Lung (tissue), 11 donors: ENCODE measurements at regions not wholly inside any gene's neighbourhood (a gene's known extent, or its start where the extent isn't known, plus 50 kb on each side); places are given as distances from the start of the nearest gene placed in this dataset.

Experiments used
- ATAC-seq: fragments of 200-7000 bp; cut with Tn5 transposase; one replicate; pipeline ENCODE4 v1.9.1; 2020; ENCODE audit warnings: moderate number of reproducible peaks; ENCODE audit not compliant: insufficient read depth, low FRiP score
- DNase-seq, 3 donors: peaks; one replicate each; pipeline ENCODE4 v3.0.0-alpha.2; 2013 to 2017
- H3K27ac ChIP-seq, 2 donors: one replicate each; pipeline ENCODE4 v1.5.1; 2013; ENCODE audit warnings: mild to moderate bottlenecking in 2 of 2, moderate library complexity in 2 of 2, control low read depth in 1 of 2, inconsistent platforms in 1 of 2, low read depth in 1 of 2, low read length in 1 of 2
- H3K27me3 ChIP-seq, 3 donors: one replicate each; pipeline ENCODE4 v1.5.1; 2013; ENCODE audit warnings: low read length in 2 of 3; ENCODE audit not compliant: control insufficient read depth in 3 of 3, insufficient read depth in 3 of 3
- H3K36me3 ChIP-seq, 4 donors: one replicate each; pipeline ENCODE4 v1.5.1; 2013; ENCODE audit warnings: low read length in 4 of 4, mild to moderate bottlenecking in 1 of 4, moderate library complexity in 1 of 4; ENCODE audit not compliant: control insufficient read depth in 4 of 4, insufficient read depth in 4 of 4
- H3K4me1 ChIP-seq, 5 donors: one replicate each; pipeline ENCODE4 v1.5.1; 2013; ENCODE audit warnings: low read length in 5 of 5, mild to moderate bottlenecking in 2 of 5, moderate library complexity in 1 of 5; ENCODE audit not compliant: control insufficient read depth in 5 of 5, insufficient read depth in 5 of 5
- H3K4me3 ChIP-seq: one replicate; pipeline ENCODE4 v1.5.1; 2013; ENCODE audit warnings: mild to moderate bottlenecking, control low read depth, moderate library complexity
- H3K9ac ChIP-seq, 2 donors: one replicate each; pipeline ENCODE4 v1.5.1; 2013; ENCODE audit warnings: low read length in 2 of 2, control low read depth in 1 of 2; ENCODE audit not compliant: insufficient read depth in 1 of 2
- H3K9me3 ChIP-seq, 4 donors: one replicate each; pipeline ENCODE4 v1.5.1; 2013; ENCODE audit warnings: low read length in 3 of 4, mild to moderate bottlenecking in 1 of 4, moderate library complexity in 1 of 4; ENCODE audit not compliant: control insufficient read depth in 4 of 4, insufficient read depth in 3 of 4
- CTCF ChIP-seq: IDR thresholded peaks from 2 replicates; pipeline ENCODE4 v1.5.1; 2012; ENCODE audit warnings: mild to moderate bottlenecking; ENCODE audit errors: control extremely low read depth, extremely low read depth
- WGBS, 2 donors: extraction: QIAGEN DNeasy Blood & Tissue Kit; methylation state at CpG; one replicate each; pipeline ENCODE4 v1.1.7; 2013; 5-methylcytosine and 5-hydroxymethylcytosine counted together
- donor health status: control.
- donor health status: control.
- donor health status: Bipolar disorder and iron deficiency.
- donor health status: healthy.
- donor health status: DM: yes; HTN: yes; CAD: no.

- 71 to 88% methylated on average over 2 of the region's 2 CpGs for WGBS, 2 donors
Measured at GRCh38 chr3:124293584-124293983, 301.7 kb upstream of the ROPN1 start.

GRCh38 chr3:124295362-124295761 is 303.4 kb upstream of the ROPN1 start:
- no peak for TF ChIP-seq CTCF
- Histone ChIP-seq H3K27ac (no peak overlapping the region), H3K4me1 (peaks cover 0 to 25% (median 10%) of the 10 kb centered on the region in 5 donors), H3K27me3 (no peaks in the 10 kb centered on the region), H3K9ac (no peak overlapping the region), H3K9me3 (peaks cover 0 to 1% (median 0%) of the 10 kb centered on the region in 4 donors), H3K4me3 (no peak overlapping the region), H3K36me3 (peaks cover 0 to 5% (median 3%) of the 10 kb centered on the region in 4 donors)
- DNase-seq, result no peak
- 90 to 94% methylated on average over 3 of the region's 3 CpGs for WGBS, 2 donors
- no peak for ATAC-seq

More at GRCh38 chr3:124293584-124293983, 301.7 kb upstream of the ROPN1 start:
- Histone ChIP-seq H3K27ac (no peak overlapping the region), H3K27me3 (no peaks in the 10 kb centered on the region), H3K9me3 (no peaks in the 10 kb centered on the region), H3K36me3 (peaks cover 0 to 3% (median 0%) of the 10 kb centered on the region in 4 donors), H3K4me1 (peaks cover 0 to 18% (median 7%) of the 10 kb centered on the region in 5 donors), H3K4me3 (no peak overlapping the region), H3K9ac (no peak overlapping the region)
- DNase-seq, result no peak
- TF ChIP-seq CTCF, result no peak
- no peak for ATAC-seq

- TF ChIP-seq CTCF, result no peak
- Histone ChIP-seq H3K27me3 (no peaks in the 10 kb centered on the region), H3K9me3 (peaks cover 0 to 3% (median 0%) of the 10 kb centered on the region in 4 donors), H3K4me3 (no peak overlapping the region), H3K36me3 (peaks cover 0 to 5% (median 3%) of the 10 kb centered on the region in 4 donors), H3K27ac (no peak overlapping the region), H3K9ac (no peak overlapping the region), H3K4me1 (peaks cover 0 to 25% (median 10%) of the 10 kb centered on the region in 5 donors)
- DNase-seq (no peak), ATAC-seq (no peak)
- WGBS, 2 donors, result 90 to 92% methylated on average over 7 of the region's 7 CpGs
Measured at GRCh38 chr3:124296406-124296805, 304.5 kb upstream of the ROPN1 start.
